Upper lobe of left lung (tissue), 4 donors: ENCODE measurements at regions not wholly inside any gene's neighbourhood (a gene's known extent, or its start where the extent isn't known, plus 50 kb on each side); places are given as distances from the start of the nearest gene placed in this dataset.

Experiments used
- CTCF ChIP-seq, 6 experiments: fragments of 450-650 bp in 4 of 6; fragments of 200-600 bp in 2 of 6; sonication (generic) in 2 of 6; IDR thresholded peaks; one replicate each; pipeline ENCODE4 v1.5.1; 2016 to 2019; ENCODE audit warnings: antibody characterized with exemption in 6 of 6
- EP300 ChIP-seq, 4 donors: sonication (generic); formaldehyde crosslinking; IDR thresholded peaks; one replicate each; pipeline ENCODE4 v1.5.1; 2017; ENCODE audit warnings: antibody characterized with exemption in 4 of 4, control low read depth in 2 of 4
- POLR2A ChIP-seq, 4 donors: fragments of 450-650 bp; IDR thresholded peaks; one replicate each; pipeline ENCODE4 v1.5.1; 2016 to 2017; ENCODE audit warnings: antibody characterized with exemption in 4 of 4, mild to moderate bottlenecking in 2 of 4
- POLR2AphosphoS5 ChIP-seq, 2 donors: sonication (generic); formaldehyde crosslinking; IDR thresholded peaks; one replicate each; pipeline ENCODE4 v1.5.1; 2017; ENCODE audit warnings: antibody characterized with exemption in 2 of 2

- no peak for TF ChIP-seq CTCF (IDR thresholded peaks at IDR 0.05)
- TF ChIP-seq POLR2A (IDR thresholded peaks at IDR 0.05) = no peak
- TF ChIP-seq EP300 (IDR thresholded peaks at IDR 0.05) = no peak
- no peak for TF ChIP-seq POLR2AphosphoS5 (IDR thresholded peaks at IDR 0.05)
Observed at GRCh38 chr13:107518780-107519179, 696.6 kb downstream of the LIG4 start.
